Body of pancreas (tissue), 4 donors: ENCODE measurements at regions not wholly inside any gene's neighbourhood (a gene's known extent, or its start where the extent isn't known, plus 50 kb on each side); places are given as distances from the start of the nearest gene placed in this dataset.

Experiments
- ATAC-seq: fragments of 150-250 bp; one replicate; pipeline ENCODE4 v1.9.1; 2016
- DNase-seq, 4 donors: peaks; one replicate each; pipeline ENCODE4 v3.0.0-alpha.2; 2019
- H3K27ac ChIP-seq, 4 donors: fragments of 200-600 bp; sonication (generic); 1 replicate in 3 of 4; 2 replicates in 1 of 4; pipeline versions ENCODE4 v1.5.1 to v1.6.1; 2016 to 2019; ENCODE audit warnings: mild to moderate bottlenecking in 1 of 4, mixed read lengths in 1 of 4, moderate library complexity in 1 of 4
- H3K27me3 ChIP-seq, 2 donors: fragments of 200-600 bp; sonication (generic); one replicate each; pipeline ENCODE4 v1.6.0; 2016; ENCODE audit warnings: mild to moderate bottlenecking in 1 of 2
- H3K36me3 ChIP-seq, 2 donors: fragments of 200-600 bp; sonication (generic); replicated peaks in 1 of 2; 2 replicates each; pipeline ENCODE4 v1.5.1; 2016; ENCODE audit warnings: low read depth in 2 of 2; ENCODE audit not compliant: insufficient read depth in 1 of 2
- H3K4me1 ChIP-seq: fragments of 200-600 bp; sonication (generic); one replicate; pipeline ENCODE4 v1.6.0; 2016
- H3K4me3 ChIP-seq, 2 donors: fragments of 200-600 bp; sonication (generic); 1 replicate in 1 of 2; 2 replicates in 1 of 2; pipeline ENCODE4 v1.5.1; 2016 to 2019
- H3K9me3 ChIP-seq, 3 donors: fragments of 200-600 bp; sonication (generic); 1 replicate in 2 of 3; 2 replicates in 1 of 3; pipeline ENCODE4 v1.5.1; 2016
- POLR2A ChIP-seq, 3 donors: fragments of 450-650 bp; IDR thresholded peaks; one replicate each; pipeline ENCODE4 v1.6.1; 2016; ENCODE audit warnings: antibody characterized with exemption in 3 of 3, mild to moderate bottlenecking in 2 of 3
- WGBS, 2 donors: methylation state at CpG; one replicate each; pipeline ENCODE4 v1.1.5; 2017; 5-methylcytosine and 5-hydroxymethylcytosine counted together
- intact Hi-C: fragments of 100-400 bp; cut with DNase I; formaldehyde crosslinking; loops from one replicate; pipeline ENCODE4 v1.15.1; 2023
- TF ChIP-seq, protein P1 (sequence below), 7 experiments: fragments of 450-650 bp in 4 of 7; fragments of 200-600 bp in 3 of 7; sonication (generic) in 3 of 7; IDR thresholded peaks; one replicate each; pipeline ENCODE4 v1.5.1; 2016 to 2019; ENCODE audit warnings: antibody characterized with exemption in 7 of 7

DNA sequence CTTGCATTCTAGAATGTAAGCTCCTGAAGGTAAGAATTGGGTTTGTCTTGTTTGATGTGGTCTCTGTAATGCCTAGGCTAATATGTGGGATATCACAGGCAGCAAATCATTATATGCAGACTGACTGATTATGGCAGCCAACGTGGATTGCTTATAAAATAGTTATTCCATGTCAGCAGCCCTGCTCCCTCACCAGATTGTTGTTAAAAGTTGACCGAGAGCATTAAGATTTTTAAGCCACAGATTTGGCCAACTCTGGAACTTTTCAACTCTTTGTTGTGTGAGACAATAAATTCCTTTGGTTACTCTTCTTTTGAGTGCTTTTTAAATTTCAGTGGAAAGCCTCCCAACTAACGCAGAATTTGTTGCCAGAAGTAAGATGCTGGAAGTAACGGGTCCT, 92.6 kb upstream of the FAM216B start:
- H3K4me1 ChIP-seq = no peaks in the 10 kb centered on the region
- H3K27ac ChIP-seq = no peak overlapping the region
- no peak overlapping the region for H3K4me3 ChIP-seq
- TF ChIP-seq, protein P1, sequence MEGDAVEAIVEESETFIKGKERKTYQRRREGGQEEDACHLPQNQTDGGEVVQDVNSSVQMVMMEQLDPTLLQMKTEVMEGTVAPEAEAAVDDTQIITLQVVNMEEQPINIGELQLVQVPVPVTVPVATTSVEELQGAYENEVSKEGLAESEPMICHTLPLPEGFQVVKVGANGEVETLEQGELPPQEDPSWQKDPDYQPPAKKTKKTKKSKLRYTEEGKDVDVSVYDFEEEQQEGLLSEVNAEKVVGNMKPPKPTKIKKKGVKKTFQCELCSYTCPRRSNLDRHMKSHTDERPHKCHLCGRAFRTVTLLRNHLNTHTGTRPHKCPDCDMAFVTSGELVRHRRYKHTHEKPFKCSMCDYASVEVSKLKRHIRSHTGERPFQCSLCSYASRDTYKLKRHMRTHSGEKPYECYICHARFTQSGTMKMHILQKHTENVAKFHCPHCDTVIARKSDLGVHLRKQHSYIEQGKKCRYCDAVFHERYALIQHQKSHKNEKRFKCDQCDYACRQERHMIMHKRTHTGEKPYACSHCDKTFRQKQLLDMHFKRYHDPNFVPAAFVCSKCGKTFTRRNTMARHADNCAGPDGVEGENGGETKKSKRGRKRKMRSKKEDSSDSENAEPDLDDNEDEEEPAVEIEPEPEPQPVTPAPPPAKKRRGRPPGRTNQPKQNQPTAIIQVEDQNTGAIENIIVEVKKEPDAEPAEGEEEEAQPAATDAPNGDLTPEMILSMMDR (IDR thresholded peaks at IDR 0.05) = no peak
- no peak for TF ChIP-seq POLR2A (IDR thresholded peaks at IDR 0.05)
- no peaks in the 10 kb centered on the region for H3K36me3 ChIP-seq
- WGBS, 2 donors = 56 to 62% methylated on average over 4 of the region's 4 CpGs
- DNase-seq = no peak
- no peak for ATAC-seq
- no peaks in the 10 kb centered on the region for H3K9me3 ChIP-seq
- no peaks in the 10 kb centered on the region for H3K27me3 ChIP-seq
- intact Hi-C loops = no loop called here

DNA sequence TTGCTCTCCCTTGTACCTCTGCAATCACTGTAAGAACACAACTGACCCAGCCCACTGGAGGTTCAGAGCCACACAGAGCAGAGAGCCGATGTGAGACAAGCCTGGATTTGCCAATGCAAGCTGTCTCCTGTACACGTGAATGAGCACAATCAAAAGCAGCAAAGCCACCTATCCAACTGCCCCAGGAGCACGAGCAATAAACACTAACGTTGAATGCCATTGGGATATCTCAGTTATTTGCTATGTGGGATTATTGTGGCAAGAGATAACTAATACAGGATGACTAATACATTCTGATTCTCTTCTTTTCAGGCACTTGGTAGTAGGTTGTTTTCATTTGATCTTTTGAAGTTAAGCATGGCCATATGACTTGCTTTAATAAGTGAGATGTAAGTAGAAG, 85.2 kb upstream of the FAM216B start:
- Histone ChIP-seq H3K36me3 (no peaks in the 10 kb centered on the region), H3K4me3 (no peak overlapping the region), H3K27ac (no peak overlapping the region), H3K9me3 (no peaks in the 10 kb centered on the region), H3K4me1 (no peaks in the 10 kb centered on the region), H3K27me3 (no peaks in the 10 kb centered on the region)
- intact Hi-C loops = no loop called here
- no peak for DNase-seq
- ATAC-seq = no peak
- TF ChIP-seq, protein P1 (IDR thresholded peaks at IDR 0.05) = no peak
- no peak for TF ChIP-seq POLR2A (IDR thresholded peaks at IDR 0.05)
- 73 to 76% methylated on average over 4 of the region's 4 CpGs for WGBS, 2 donors

DNA sequence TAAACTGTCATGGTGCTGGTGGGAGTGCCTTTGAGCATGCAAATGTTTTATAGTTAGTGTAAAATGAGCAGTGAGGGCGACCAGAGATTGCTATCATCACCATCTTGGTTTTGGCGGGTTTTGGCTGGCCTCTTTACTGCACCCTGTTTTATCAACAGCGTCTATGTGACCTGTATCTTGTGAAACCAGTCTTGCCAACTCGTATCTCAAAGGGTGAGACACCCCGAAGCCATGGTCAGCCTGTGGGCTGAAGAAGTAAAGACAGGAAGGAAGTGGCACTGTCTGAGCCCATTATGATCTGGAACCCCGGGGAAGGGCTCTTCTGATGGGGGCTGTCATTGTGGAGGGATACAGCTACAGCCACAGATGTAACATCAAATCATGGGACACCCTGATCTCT, 81.5 kb upstream of the FAM216B start:
- intact Hi-C loops = no loop called here
- H3K4me1 ChIP-seq = no peaks in the 10 kb centered on the region
- TF ChIP-seq, protein P1 (IDR thresholded peaks at IDR 0.05) = no peak
- no peak for TF ChIP-seq POLR2A (IDR thresholded peaks at IDR 0.05)
- no peaks in the 10 kb centered on the region for H3K36me3 ChIP-seq
- DNase-seq (no peak), ATAC-seq (no peak)
- no peak overlapping the region for H3K27ac ChIP-seq
- H3K4me3 ChIP-seq = no peak overlapping the region
- H3K9me3 ChIP-seq = no peaks in the 10 kb centered on the region
- 72 to 74% methylated on average over 5 to 6 of the region's 6 CpGs for WGBS, 2 donors
- no peaks in the 10 kb centered on the region for H3K27me3 ChIP-seq

DNA sequence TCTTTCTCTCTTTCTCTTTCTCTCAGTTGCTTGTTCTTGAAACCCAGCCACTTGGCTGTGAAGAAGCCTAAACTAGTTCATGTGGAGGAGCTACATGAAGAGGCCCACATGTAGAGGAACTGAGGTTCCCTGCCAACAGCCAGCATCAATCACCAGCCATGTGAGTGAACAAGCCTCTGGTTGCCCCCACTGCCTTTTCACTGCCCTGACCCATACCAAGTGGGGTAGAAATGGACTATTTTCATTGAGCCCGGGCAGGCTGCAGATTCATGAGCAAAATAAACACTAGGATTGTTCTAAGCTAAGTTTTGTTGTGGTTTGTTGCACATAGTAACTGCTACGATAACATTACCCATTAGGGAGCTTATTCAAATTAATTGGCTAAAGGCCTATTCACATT, 78.7 kb upstream of the FAM216B start:
- Histone ChIP-seq H3K4me3 (no peak overlapping the region), H3K9me3 (no peaks in the 10 kb centered on the region), H3K27ac (no peak overlapping the region), H3K4me1 (no peaks in the 10 kb centered on the region), H3K36me3 (no peaks in the 10 kb centered on the region), H3K27me3 (no peaks in the 10 kb centered on the region)
- no peak for TF ChIP-seq POLR2A (IDR thresholded peaks at IDR 0.05)
- TF ChIP-seq, protein P1 (IDR thresholded peaks at IDR 0.05) = no peak
- ATAC-seq = no peak
- whole genome bisulfite sequencing, 2 donors = 80% methylated on average over 2 of the region's 2 CpGs
- no peak for DNase-seq
- intact Hi-C loops = no loop called here

DNA sequence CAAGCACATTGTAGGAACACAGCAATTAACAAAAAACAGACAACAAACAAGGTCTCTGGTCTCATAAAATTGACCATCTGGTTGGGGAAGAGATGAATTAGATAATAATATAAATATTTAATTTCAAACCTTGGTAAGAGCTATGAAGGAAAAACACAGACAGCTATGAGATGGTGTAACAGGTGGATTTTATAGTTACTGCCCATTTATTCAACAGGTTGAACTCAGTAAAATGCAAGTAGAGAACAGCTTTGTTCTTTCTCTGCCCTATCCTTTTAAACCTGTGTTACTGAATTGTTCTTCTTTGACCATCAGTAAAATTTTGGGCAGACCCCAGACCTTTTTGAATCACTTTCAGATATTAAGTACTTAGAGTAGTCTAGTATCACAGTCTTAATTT, 77.6 kb upstream of the FAM216B start:
- no peak for ATAC-seq
- H3K4me1 ChIP-seq = no peaks in the 10 kb centered on the region
- TF ChIP-seq POLR2A (IDR thresholded peaks at IDR 0.05) = no peak
- TF ChIP-seq, protein P1 (IDR thresholded peaks at IDR 0.05) = no peak
- no peaks in the 10 kb centered on the region for H3K9me3 ChIP-seq
- intact Hi-C loops = no loop called here
- no peaks in the 10 kb centered on the region for H3K27me3 ChIP-seq
- no peak for DNase-seq
- H3K27ac ChIP-seq = no peak overlapping the region
- no peaks in the 10 kb centered on the region for H3K36me3 ChIP-seq
- H3K4me3 ChIP-seq = no peak overlapping the region
